ENCODE measurements at regions not wholly inside any gene's neighbourhood (a gene's known extent, or its start where the extent isn't known, plus 50 kb on each side); places are given as distances from the start of the nearest gene placed in this dataset.

DNA sequence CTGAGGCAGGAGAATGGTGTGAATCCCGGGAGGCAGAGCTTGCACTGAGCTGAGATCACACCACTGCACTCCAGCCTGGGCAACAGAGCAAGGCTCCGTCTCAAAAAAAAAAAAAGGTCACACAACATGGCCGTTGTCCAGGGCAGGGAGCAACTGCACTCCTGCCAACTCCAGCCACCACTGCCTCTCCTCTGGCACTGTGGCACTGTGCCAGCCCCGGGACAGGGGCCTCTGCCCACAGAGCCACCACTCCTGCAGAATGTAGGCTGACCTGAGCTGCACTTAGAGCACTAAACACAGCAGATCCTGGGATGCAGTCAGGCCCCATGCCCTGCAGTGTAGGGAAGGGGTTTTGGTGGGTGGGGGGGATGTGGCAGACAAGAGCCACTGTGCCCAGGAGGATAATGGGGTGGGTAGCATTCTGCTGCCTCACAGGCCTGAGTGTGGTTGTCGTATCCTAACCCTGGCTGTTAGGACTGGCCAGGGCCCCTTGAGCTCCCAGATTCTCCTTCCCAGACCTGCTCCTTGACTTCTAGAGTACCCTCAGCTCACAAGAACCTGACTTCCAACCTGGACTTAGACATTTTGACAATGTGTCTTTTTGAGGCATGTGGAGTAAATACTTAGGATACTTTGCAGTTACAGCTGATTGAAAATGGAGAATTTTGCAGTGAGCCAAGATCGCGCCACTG lies 69.4 kb upstream of the SH3RF3 start:
- DNase-seq (no peak), FAIRE-seq (no peak)
- H3K27me3 ChIP-seq (ENCODE audit: control insufficient read depth, insufficient read depth, low read length): no peaks in the 10 kb centered on the region
- H3K27ac ChIP-seq (ENCODE audit: low read depth in 2 of 2, low read length in 2 of 2): no peak overlapping the region
- no peak for TF ChIP-seq CTCF (IDR thresholded peaks at IDR 0.05; ENCODE audit: borderline replicate concordance, extremely low read depth, insufficient read depth)
- no peak overlapping the region for H3K4me3 ChIP-seq (ENCODE audit: low read length in 3 of 3)
- no peaks in the 10 kb centered on the region for H3K4me1 ChIP-seq (ENCODE audit: control insufficient read depth in 2 of 3, insufficient read depth in 2 of 3, low read depth in 1 of 3, low read length in 3 of 3)
- H3K9me3 ChIP-seq (ENCODE audit: control insufficient read depth in 2 of 3, insufficient read depth in 1 of 3, low read length in 3 of 3): no peaks in the 10 kb centered on the region
- no peaks in the 10 kb centered on the region for H3K36me3 ChIP-seq (ENCODE audit: control insufficient read depth in 2 of 3, insufficient read depth in 3 of 3, low read length in 3 of 3)
- no peak overlapping the region for H3K9ac ChIP-seq (ENCODE audit: low read length in 3 of 3)
- intact Hi-C loops (cut with DNase I): no loop called here

DNA sequence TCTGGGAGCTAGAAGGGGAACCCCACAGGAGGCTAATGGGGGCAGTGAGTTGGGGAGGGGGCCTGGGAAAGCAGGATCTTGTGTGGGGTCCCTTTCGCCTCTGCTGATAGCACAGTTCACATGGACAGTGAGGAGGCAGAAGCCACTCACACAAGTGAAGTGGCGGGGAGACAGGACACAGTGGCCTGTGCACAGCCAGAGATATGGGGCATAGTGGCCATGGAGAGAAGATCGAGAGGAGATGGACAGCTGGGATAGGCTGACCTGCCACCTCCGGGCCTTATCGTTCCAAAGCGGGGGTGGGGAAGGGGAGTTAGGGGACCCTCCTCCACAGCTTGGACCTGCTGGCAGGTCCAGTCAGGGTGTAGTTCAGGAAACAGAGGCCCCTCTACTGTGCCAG lies 69.8 kb upstream of the EDAR start:
- Histone ChIP-seq H3K4me3 (ENCODE audit: low read length in 3 of 3) (no peak overlapping the region), H3K4me1 (ENCODE audit: control insufficient read depth in 2 of 3, insufficient read depth in 2 of 3, low read depth in 1 of 3, low read length in 3 of 3) (no peaks in the 10 kb centered on the region), H3K27me3 (ENCODE audit: control insufficient read depth, insufficient read depth, low read length) (no peaks in the 10 kb centered on the region), H3K36me3 (ENCODE audit: control insufficient read depth in 2 of 3, insufficient read depth in 3 of 3, low read length in 3 of 3) (no peaks in the 10 kb centered on the region), H3K9me3 (ENCODE audit: control insufficient read depth in 2 of 3, insufficient read depth in 1 of 3, low read length in 3 of 3) (no peaks in the 10 kb centered on the region), H3K27ac (ENCODE audit: low read depth in 2 of 2, low read length in 2 of 2) (no peak overlapping the region), H3K9ac (ENCODE audit: low read length in 3 of 3) (no peak overlapping the region)
- TF ChIP-seq CTCF (IDR thresholded peaks at IDR 0.05; ENCODE audit: borderline replicate concordance, extremely low read depth, insufficient read depth): no peak
- FAIRE-seq: no peak
- DNase-seq: no peak
- intact Hi-C loops (cut with DNase I): no loop called here

- Histone ChIP-seq H3K36me3 (ENCODE audit: control insufficient read depth in 2 of 3, insufficient read depth in 3 of 3, low read length in 3 of 3) (no peaks in the 10 kb centered on the region), H3K27me3 (ENCODE audit: control insufficient read depth, insufficient read depth, low read length) (no peaks in the 10 kb centered on the region), H3K9me3 (ENCODE audit: control insufficient read depth in 2 of 3, insufficient read depth in 1 of 3, low read length in 3 of 3) (no peaks in the 10 kb centered on the region), H3K9ac (ENCODE audit: low read length in 3 of 3) (no peak overlapping the region), H3K27ac (ENCODE audit: low read depth in 2 of 2, low read length in 2 of 2) (no peak overlapping the region), H3K4me3 (ENCODE audit: low read length in 3 of 3) (no peak overlapping the region), H3K4me1 (ENCODE audit: control insufficient read depth in 2 of 3, insufficient read depth in 2 of 3, low read depth in 1 of 3, low read length in 3 of 3) (no peaks in the 10 kb centered on the region)
- TF ChIP-seq CTCF (IDR thresholded peaks at IDR 0.05; ENCODE audit: borderline replicate concordance, extremely low read depth, insufficient read depth): no peak
- no peak for FAIRE-seq
- intact Hi-C loops (cut with DNase I): no loop called here
- DNase-seq: no peak
These were observed 69.2 kb upstream of the EDAR start for GRCh38 chr2:109058191-109058632.

DNA sequence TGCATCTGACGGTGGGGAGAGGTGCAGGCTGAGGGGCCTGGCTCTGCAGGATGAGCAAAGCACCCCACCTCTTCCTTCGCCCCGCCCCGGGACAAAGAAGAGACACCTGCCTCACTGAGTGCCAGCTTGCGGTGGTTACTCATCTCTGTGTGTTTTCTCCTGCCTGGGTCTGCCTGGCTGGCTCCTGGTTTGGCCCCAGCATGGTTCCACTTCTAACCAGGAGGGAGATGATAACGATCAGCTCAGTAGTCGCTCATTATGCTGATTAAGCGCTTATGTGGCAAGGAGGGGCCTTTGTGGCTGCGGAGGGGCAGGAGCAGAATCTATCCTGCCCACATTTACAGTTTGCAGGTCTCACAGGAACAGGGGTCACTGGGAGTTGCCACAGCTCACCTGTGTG lies 68.7 kb upstream of the EDAR start:
- no peak overlapping the region for H3K4me3 ChIP-seq (ENCODE audit: low read length in 3 of 3)
- no peak overlapping the region for H3K9ac ChIP-seq (ENCODE audit: low read length in 3 of 3)
- H3K27ac ChIP-seq (ENCODE audit: low read depth in 2 of 2, low read length in 2 of 2): no peak overlapping the region
- DNase-seq (no peak), FAIRE-seq (no peak)
- no peaks in the 10 kb centered on the region for H3K36me3 ChIP-seq (ENCODE audit: control insufficient read depth in 2 of 3, insufficient read depth in 3 of 3, low read length in 3 of 3)
- no peaks in the 10 kb centered on the region for H3K27me3 ChIP-seq (ENCODE audit: control insufficient read depth, insufficient read depth, low read length)
- no peaks in the 10 kb centered on the region for H3K4me1 ChIP-seq (ENCODE audit: control insufficient read depth in 2 of 3, insufficient read depth in 2 of 3, low read depth in 1 of 3, low read length in 3 of 3)
- no peak for TF ChIP-seq CTCF (IDR thresholded peaks at IDR 0.05; ENCODE audit: borderline replicate concordance, extremely low read depth, insufficient read depth)
- no peaks in the 10 kb centered on the region for H3K9me3 ChIP-seq (ENCODE audit: control insufficient read depth in 2 of 3, insufficient read depth in 1 of 3, low read length in 3 of 3)
- intact Hi-C loops (cut with DNase I): no loop called here
